RWPE1 (cell line): ENCODE measurements at regions not wholly inside any gene's neighbourhood (a gene's known extent, or its start where the extent isn't known, plus 50 kb on each side); places are given as distances from the start of the nearest gene placed in this dataset.
"Not testable (repeated sequence)": the region's sequence is repeated elsewhere in the genome, so short reads cannot be mapped to it uniquely, and the experiment has no call there.

ENCODE experiments used
- CTCF ChIA-PET: fragments of 350-600 bp; sonication (Branson Sonifier 250); formaldehyde crosslinking; extraction: SDS; loops from one replicate; lab custom pipeline; 2021; lab: Yijun Ruan, JAX
- POLR2A ChIA-PET: fragments of 400-600 bp; formaldehyde crosslinking; extraction: SDS; loops from one replicate; lab custom pipeline; 2020; ENCODE audit warnings: antibody characterized with exemption; ENCODE audit not compliant: low non-redundant PET; lab: Yijun Ruan, JAX
- DNase-seq: peaks from one replicate; pipeline ENCODE4 v3.0.0; 2012; ENCODE audit warnings: low spot score
- H3K27ac ChIP-seq: fragments of 450-650 bp; 2 replicates; pipeline ENCODE4 v1.5.1; 2017
- TF ChIP-seq, protein P1 (sequence below): fragments of 450-650 bp; conservative IDR thresholded peaks from 2 replicates; pipeline ENCODE4 v1.5.1; 2017; ENCODE audit warnings: low read depth, mild to moderate bottlenecking

DNA sequence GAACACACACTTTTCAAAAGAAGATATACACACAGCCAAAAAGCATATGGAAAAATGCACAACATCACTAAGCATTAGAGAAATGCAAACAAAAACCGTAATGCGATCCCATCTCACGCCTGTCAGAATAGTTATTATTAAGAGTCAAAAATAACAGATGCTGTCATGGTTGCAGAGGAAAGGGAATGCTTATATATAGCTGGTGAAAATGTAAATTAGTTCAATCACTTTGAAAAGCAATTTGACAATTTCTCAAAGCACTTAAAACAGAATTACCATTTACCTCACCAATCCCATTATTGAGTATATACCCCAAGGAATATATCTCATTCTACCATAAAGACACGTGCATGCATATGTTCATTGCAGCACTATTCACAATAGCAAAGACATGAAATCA is 126.8 kb upstream of the MRPS30 start:
- POLR2A ChIA-PET: no interaction called here
- DNase-seq: no peak
- no peak overlapping the region for H3K27ac ChIP-seq
- CTCF ChIA-PET: no interaction called here
- TF ChIP-seq, protein P1, sequence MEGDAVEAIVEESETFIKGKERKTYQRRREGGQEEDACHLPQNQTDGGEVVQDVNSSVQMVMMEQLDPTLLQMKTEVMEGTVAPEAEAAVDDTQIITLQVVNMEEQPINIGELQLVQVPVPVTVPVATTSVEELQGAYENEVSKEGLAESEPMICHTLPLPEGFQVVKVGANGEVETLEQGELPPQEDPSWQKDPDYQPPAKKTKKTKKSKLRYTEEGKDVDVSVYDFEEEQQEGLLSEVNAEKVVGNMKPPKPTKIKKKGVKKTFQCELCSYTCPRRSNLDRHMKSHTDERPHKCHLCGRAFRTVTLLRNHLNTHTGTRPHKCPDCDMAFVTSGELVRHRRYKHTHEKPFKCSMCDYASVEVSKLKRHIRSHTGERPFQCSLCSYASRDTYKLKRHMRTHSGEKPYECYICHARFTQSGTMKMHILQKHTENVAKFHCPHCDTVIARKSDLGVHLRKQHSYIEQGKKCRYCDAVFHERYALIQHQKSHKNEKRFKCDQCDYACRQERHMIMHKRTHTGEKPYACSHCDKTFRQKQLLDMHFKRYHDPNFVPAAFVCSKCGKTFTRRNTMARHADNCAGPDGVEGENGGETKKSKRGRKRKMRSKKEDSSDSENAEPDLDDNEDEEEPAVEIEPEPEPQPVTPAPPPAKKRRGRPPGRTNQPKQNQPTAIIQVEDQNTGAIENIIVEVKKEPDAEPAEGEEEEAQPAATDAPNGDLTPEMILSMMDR: no peak

DNA sequence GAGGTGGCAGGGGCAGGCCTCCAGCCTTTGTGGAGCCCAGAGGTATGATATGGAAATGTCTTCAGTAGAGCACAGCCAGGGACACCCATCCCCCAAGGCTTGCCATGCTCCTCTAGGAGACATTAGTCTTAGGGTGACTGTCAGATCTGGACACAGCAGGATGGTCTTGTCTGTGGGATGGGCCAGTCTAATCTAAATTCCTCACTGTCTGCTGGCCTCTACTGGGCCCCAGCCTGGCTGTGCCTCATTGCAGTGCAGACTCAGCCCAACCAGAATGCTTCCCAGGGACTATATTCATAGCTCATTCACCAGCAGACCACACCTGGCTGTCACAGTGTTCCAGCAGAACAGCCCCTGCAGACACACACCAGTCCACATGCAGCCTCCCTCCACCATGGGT is 129.5 kb upstream of the MRPS30 start:
- ChIA-PET POLR2A (no interaction called here), CTCF (no interaction called here)
- no peak overlapping the region for H3K27ac ChIP-seq
- DNase-seq: no peak
- TF ChIP-seq, protein P1: no peak

DNA sequence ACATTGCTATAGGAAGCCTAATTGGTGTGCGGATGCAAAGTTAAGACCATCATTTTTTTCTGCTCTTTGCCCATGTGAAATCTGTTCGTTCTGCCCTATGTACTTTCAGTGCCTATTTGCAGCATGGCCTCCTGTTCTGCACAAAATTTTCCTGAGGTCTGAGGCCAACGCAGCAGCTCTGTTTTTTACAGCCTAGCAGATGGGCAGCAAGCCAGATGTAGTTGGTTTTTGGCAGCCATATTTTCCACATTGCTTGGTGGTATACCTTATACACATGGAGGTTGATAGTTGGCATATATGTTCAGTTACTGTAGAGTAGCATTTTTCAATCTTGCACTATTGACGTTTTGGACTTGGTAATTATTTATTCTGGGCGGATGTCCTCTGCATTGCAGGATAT is 133.5 kb upstream of the MRPS30 start:
- POLR2A ChIA-PET: no interaction called here
- DNase-seq: no peak
- CTCF ChIA-PET: no interaction called here
- TF ChIP-seq, protein P1: no peak
- no peak overlapping the region for H3K27ac ChIP-seq

DNA sequence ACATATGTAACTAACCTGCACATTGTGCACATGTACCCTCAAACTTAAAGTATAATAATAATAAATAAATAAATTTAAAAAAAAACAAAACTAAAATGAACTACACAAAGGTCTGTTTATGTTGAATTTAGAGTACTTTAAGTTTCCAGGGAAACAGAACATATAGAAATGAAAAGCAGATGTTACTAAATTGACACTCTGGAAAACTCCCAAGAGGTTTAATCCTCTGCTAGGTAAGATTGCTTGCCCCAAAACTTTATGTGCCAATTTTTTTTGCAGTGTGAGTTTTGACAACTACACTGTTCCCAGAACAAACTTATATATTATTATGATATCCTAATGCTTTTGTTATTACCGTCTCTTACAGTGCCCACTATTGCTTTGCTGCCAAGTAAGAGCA is 134.3 kb upstream of the MRPS30 start:
- no peak for DNase-seq
- ChIA-PET POLR2A (no interaction called here), CTCF (no interaction called here)
- H3K27ac ChIP-seq: no peak overlapping the region
- TF ChIP-seq, protein P1: no peak

DNA sequence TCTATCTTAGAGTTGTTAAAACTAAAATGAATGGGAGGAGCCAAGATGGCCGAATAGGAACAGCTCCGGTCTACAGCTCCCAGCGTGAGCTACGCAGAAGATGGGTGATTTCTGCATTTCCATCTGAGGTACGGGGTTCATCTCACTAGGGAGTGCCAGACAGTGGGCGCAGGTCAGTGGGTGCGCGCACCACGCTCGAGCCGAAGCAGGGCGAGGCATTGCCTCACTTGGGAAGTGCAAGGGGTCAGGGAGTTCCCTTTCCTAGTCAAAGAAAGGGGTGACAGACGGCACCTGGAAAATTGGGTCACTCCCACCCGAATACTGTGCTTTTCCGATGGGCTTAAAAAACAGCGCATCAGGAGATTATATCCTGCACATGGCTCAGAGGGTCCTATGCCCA is 140.3 kb upstream of the MRPS30 start:
- POLR2A ChIA-PET, DNase-seq, H3K27ac ChIP-seq: not testable (repeated sequence)
- CTCF ChIA-PET: interaction anchor here (0.6 kb wide), 1 partner anchor 940 kb away, joined by 3 read pairs; no protein-coding TSS in a partner anchor

DNA sequence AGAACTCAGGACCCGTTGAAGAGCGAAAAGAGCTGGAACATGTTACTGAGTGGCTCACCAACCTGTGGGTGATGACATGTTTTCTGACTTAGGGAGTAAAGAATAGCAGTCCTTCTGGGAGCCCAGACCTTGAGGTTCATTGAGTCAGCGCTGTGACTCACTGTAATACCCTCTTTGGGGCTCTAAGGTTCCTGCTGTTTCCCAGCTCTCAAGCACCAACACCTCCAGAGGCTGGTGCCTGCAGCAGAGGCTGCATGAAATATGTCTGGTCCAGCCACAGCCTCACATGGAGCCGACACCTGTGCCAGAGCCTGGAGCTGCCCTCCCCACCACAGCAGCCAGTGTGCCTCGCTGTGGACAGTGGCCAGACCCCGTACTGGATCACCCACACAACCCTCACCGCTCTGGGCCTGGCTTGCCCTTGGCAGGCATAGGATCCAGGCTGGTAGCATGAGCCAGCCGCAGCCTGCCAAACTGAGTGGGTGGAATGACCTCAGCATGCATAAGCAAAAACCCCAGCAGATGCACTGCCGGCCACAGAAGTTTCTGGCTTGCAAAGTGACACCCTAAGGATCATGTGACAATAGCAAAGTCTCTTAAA is 143.5 kb upstream of the MRPS30 start:
- POLR2A ChIA-PET: no interaction called here
- CTCF ChIA-PET: interaction anchor here (0.6 kb wide), 1 partner anchor 15 kb away, joined by 3 read pairs; no protein-coding TSS in a partner anchor
- TF ChIP-seq, protein P1: no peak

DNA sequence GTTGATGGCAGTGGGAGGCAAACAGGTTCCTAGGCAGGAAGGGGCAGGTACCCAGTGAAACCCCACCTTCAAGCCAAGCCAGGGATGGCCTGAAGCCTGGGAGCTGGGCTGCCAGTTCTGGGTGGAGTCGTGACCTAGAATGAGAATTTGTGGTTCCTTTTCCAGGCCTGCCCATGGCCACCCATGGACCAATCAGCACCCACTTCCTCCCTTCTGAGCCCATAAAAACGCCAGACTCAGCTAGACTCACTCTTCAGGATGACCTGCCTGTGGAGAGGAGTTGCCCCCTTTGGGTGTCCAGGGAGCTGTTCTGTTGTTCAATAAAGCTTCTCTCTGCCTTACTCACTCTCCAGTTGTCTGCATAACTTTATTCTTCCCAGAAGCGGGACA is 144.0 kb upstream of the MRPS30 start:
- POLR2A ChIA-PET: no interaction called here
- TF ChIP-seq, protein P1: no peak
- DNase-seq: no peak
- no peak overlapping the region for H3K27ac ChIP-seq
- CTCF ChIA-PET: interaction anchor here (0.6 kb wide), 1 partner anchor 15 kb away, joined by 3 read pairs; no protein-coding TSS in a partner anchor

More for the DNA sequence above, 143.5 kb upstream of the MRPS30 start:
- no peak overlapping the region for H3K27ac ChIP-seq
- DNase-seq: peak; percentile 58
